PFSK-1 (cell line): ENCODE measurements at regions not wholly inside any gene's neighbourhood (a gene's known extent, or its start where the extent isn't known, plus 50 kb on each side); places are given as distances from the start of the nearest gene placed in this dataset.

Experiments used
- POLR2AphosphoS5 ChIP-seq: IDR thresholded peaks from 2 replicates; pipeline ENCODE4 v1.6.1; 2012; ENCODE audit warnings: low read depth, mild to moderate bottlenecking, control low read depth, low read length, moderate library complexity
- REST ChIP-seq, 2 experiments: IDR thresholded peaks; 2 replicates each; pipeline versions ENCODE4 v1.6.1 to v1.8.0; 2011 to 2012; ENCODE audit warnings: low read depth in 2 of 2, low read length in 2 of 2, control low read depth in 1 of 2, inconsistent platforms in 1 of 2, mild to moderate bottlenecking in 1 of 2, moderate library complexity in 1 of 2; ENCODE audit not compliant: insufficient read depth in 1 of 2
- SIN3A ChIP-seq: IDR thresholded peaks from 2 replicates; pipeline ENCODE4 v1.6.1; 2012; ENCODE audit warnings: mild to moderate bottlenecking, low read length, moderate library complexity, borderline replicate concordance; ENCODE audit not compliant: insufficient read depth
- TAF1 ChIP-seq: IDR thresholded peaks from 2 replicates; pipeline ENCODE4 v1.6.1; 2012; ENCODE audit warnings: low read length, control low read depth, borderline replicate concordance; ENCODE audit not compliant: insufficient read depth

DNA sequence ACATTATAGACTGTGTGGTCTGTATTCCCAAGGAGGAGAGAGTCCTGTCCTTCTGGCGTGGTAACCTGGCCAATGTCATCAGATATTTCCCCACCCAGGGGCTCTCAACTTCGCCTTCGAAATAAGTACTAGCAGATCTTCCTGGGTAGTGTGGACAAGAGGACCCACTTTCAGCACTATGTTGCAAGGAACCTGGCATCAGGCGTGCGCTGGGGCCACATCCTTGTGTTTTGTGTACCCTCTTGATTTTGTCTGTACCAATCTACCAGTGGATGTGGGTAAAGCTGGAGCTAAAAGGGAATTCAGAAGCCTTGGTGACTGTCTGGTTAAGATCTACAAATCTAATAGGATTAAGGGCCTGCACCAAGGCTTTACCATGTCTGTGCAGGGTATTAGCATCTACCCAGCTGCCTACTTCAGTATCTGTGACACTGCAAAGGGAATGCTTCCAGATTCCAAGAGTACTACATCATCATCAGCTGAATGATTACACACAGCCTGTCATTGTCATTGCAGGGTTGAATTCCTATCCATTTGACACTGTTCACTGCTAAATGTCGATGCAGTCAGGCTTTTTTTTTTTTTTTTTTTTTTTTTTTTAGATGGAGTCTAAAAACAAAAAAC, 148.0 kb downstream of the PRR20E start:
- TF ChIP-seq REST (IDR thresholded peaks at IDR 0.05; ENCODE audit: insufficient read depth in 1 of 2, low read depth in 2 of 2, low read length in 2 of 2) (no peak), TAF1 (no peak), POLR2AphosphoS5 (no peak), SIN3A (no peak)
